H9 (cell line): ENCODE measurements at regions not wholly inside any gene's neighbourhood (a gene's known extent, or its start where the extent isn't known, plus 50 kb on each side); places are given as distances from the start of the nearest gene placed in this dataset.

Source experiments
- DNase-seq: peaks from one replicate; pipeline ENCODE4 v3.0.0-alpha.2; 2017
- H2AFZ ChIP-seq: one replicate; pipeline ENCODE4 v1.6.1; 2013; ENCODE audit warnings: mild to moderate bottlenecking, low read length, control low read depth, moderate library complexity
- H2AK5ac ChIP-seq: 2 replicates; pipeline ENCODE4 v1.6.1; 2013; ENCODE audit warnings: low read length, control low read depth, mixed read lengths; ENCODE audit not compliant: insufficient read length
- H2BK120ac ChIP-seq: one replicate; pipeline ENCODE4 v1.6.1; 2013; ENCODE audit warnings: low read depth, mild to moderate bottlenecking, low read length, control low read depth, inconsistent platforms; ENCODE audit not compliant: poor library complexity, severe bottlenecking
- H2BK12ac ChIP-seq: 2 replicates; pipeline ENCODE4 v1.6.1; 2013; ENCODE audit warnings: low read length, control low read depth, mixed read lengths, low read depth; ENCODE audit not compliant: insufficient read length
- H2BK15ac ChIP-seq: 2 replicates; pipeline ENCODE4 v1.6.1; 2013; ENCODE audit warnings: low read depth, low read length, control low read depth
- H2BK20ac ChIP-seq: one replicate; pipeline ENCODE4 v1.6.1; 2013; ENCODE audit warnings: low read depth, mild to moderate bottlenecking, low read length, control low read depth, inconsistent platforms; ENCODE audit not compliant: poor library complexity, severe bottlenecking
- H2BK5ac ChIP-seq: 2 replicates; pipeline ENCODE4 v1.6.1; 2013; ENCODE audit warnings: low read length, control low read depth, mixed read lengths; ENCODE audit not compliant: insufficient read length
- H3K14ac ChIP-seq: 2 replicates; pipeline ENCODE4 v1.6.1; 2013; ENCODE audit warnings: low read length, control low read depth; ENCODE audit not compliant: insufficient read depth
- H3K18ac ChIP-seq: 2 replicates; pipeline ENCODE4 v1.6.1; 2013; ENCODE audit warnings: low read depth, mild to moderate bottlenecking, mixed read lengths, low read length, control low read depth; ENCODE audit not compliant: insufficient read length
- H3K23ac ChIP-seq: 2 replicates; pipeline ENCODE4 v1.6.1; 2013; ENCODE audit warnings: low read length, control low read depth, mixed read lengths, low read depth; ENCODE audit not compliant: insufficient read length
- H3K23me2 ChIP-seq: 2 replicates; pipeline ENCODE4 v1.6.1; 2013; ENCODE audit warnings: low read depth, mild to moderate bottlenecking, mixed read lengths, low read length, control low read depth; ENCODE audit not compliant: insufficient read length, poor library complexity, severe bottlenecking
- H3K27ac ChIP-seq: 2 replicates; pipeline ENCODE4 v1.5.1; 2013; ENCODE audit warnings: low read length, control low read depth, mixed read lengths, low read depth; ENCODE audit not compliant: insufficient read length
- H3K27me3 ChIP-seq: 2 replicates; pipeline ENCODE4 v1.6.1; 2013; ENCODE audit warnings: low read length, control low read depth, inconsistent platforms; ENCODE audit not compliant: insufficient read depth
- H3K4ac ChIP-seq: 2 replicates; pipeline ENCODE4 v1.6.1; 2013; ENCODE audit warnings: low read depth, mild to moderate bottlenecking, control low read depth, inconsistent platforms, low read length, moderate library complexity
- H3K4me1 ChIP-seq: 2 replicates; pipeline ENCODE4 v1.6.1; 2013; ENCODE audit warnings: low read length, control low read depth, inconsistent platforms; ENCODE audit not compliant: insufficient read depth
- H3K4me2 ChIP-seq: 2 replicates; pipeline ENCODE4 v1.6.1; 2013; ENCODE audit warnings: low read length, control low read depth, mixed read lengths; ENCODE audit not compliant: insufficient read length, insufficient read depth
- H3K56ac ChIP-seq: 2 replicates; pipeline ENCODE4 v1.6.1; 2013; ENCODE audit warnings: low read depth, mild to moderate bottlenecking, mixed read lengths, low read length, control low read depth; ENCODE audit not compliant: insufficient read length
- H3K79me1 ChIP-seq: 2 replicates; pipeline ENCODE4 v1.6.1; 2013; ENCODE audit warnings: low read depth, mild to moderate bottlenecking, moderate library complexity, low read length, control low read depth, inconsistent platforms; ENCODE audit not compliant: insufficient read depth, poor library complexity, severe bottlenecking
- H3K79me2 ChIP-seq: 2 replicates; pipeline ENCODE4 v1.6.1; 2013; ENCODE audit warnings: low read length, control low read depth, inconsistent platforms; ENCODE audit not compliant: insufficient read depth
- H3K9ac ChIP-seq: 2 replicates; pipeline ENCODE4 v1.6.1; 2013; ENCODE audit warnings: low read length, control low read depth, mixed read lengths; ENCODE audit not compliant: insufficient read length; ENCODE audit errors: extremely low read depth
- H3K9me3 ChIP-seq: one replicate; pipeline ENCODE4 v1.6.1; 2013; ENCODE audit warnings: low read depth, low read length, inconsistent platforms; ENCODE audit not compliant: control insufficient read depth
- H3T11ph ChIP-seq: one replicate; pipeline ENCODE4 v1.6.1; 2013; ENCODE audit warnings: mild to moderate bottlenecking, low read length, control low read depth, inconsistent platforms
- H4K20me1 ChIP-seq: one replicate; pipeline ENCODE4 v1.6.1; 2013; ENCODE audit not compliant: control insufficient read depth, insufficient read length, insufficient read depth
- H4K5ac ChIP-seq: 2 replicates; pipeline ENCODE4 v1.6.1; 2013; ENCODE audit warnings: low read depth, mild to moderate bottlenecking, mixed read lengths, low read length, control low read depth; ENCODE audit not compliant: insufficient read length
- H4K8ac ChIP-seq: replicated peaks from 2 replicates; pipeline ENCODE4 v1.6.1; 2013; ENCODE audit warnings: low read length, control low read depth, mixed read lengths, low read depth; ENCODE audit not compliant: insufficient read length
- H4K91ac ChIP-seq: 2 replicates; pipeline ENCODE4 v1.6.1; 2013; ENCODE audit warnings: low read depth, mild to moderate bottlenecking, moderate library complexity, mixed read lengths, low read length, control low read depth; ENCODE audit not compliant: insufficient read length
- H3K27ac Mint-ChIP-seq, 3 experiments: 2 replicates in 2 of 3; 3 replicates in 1 of 3; pipeline ENCODE4 v1.8.0; 2020 to 2021; ENCODE audit warnings: mixed read lengths in 3 of 3, mild to moderate bottlenecking in 1 of 3, moderate library complexity in 1 of 3
- H3K27me3 Mint-ChIP-seq: 2 replicates; pipeline ENCODE4 v1.8.0; 2021; ENCODE audit warnings: low read depth, mild to moderate bottlenecking, moderate library complexity, mixed read lengths
- H3K36me3 Mint-ChIP-seq, 3 experiments: 2 replicates in 2 of 3; 3 replicates in 1 of 3; pipeline ENCODE4 v1.8.0; 2020 to 2021; ENCODE audit warnings: low read depth in 3 of 3, mixed read lengths in 3 of 3; ENCODE audit not compliant: insufficient read depth in 1 of 3
- H3K4me1 Mint-ChIP-seq, 2 experiments: 2 replicates each; pipeline ENCODE4 v1.8.0; 2020; ENCODE audit warnings: mixed read lengths in 2 of 2
- H3K4me3 Mint-ChIP-seq, 2 experiments: 2 replicates in 1 of 2; 3 replicates in 1 of 2; pipeline ENCODE4 v1.8.0; 2020 to 2021; ENCODE audit warnings: mild to moderate bottlenecking in 2 of 2, mixed read lengths in 2 of 2, moderate library complexity in 1 of 2
- H3K9me3 Mint-ChIP-seq, 2 experiments: 2 replicates in 1 of 2; 3 replicates in 1 of 2; pipeline ENCODE4 v1.8.0; 2020; ENCODE audit warnings: mild to moderate bottlenecking in 2 of 2, mixed read lengths in 2 of 2, moderate library complexity in 1 of 2
- WGBS: extraction: QIAGEN DNeasy Blood & Tissue Kit; methylation state at CpG from one replicate; pipeline ENCODE4 v1.1.7; 2013; ENCODE audit warnings: missing lambda C conversion rate, low lambda C conversion rate, mixed read lengths; ENCODE audit not compliant: insufficient read length; ENCODE audit errors: extremely low coverage; 5-methylcytosine and 5-hydroxymethylcytosine counted together
- TF ChIP-seq, protein P1 (sequence below): fragments of 200-600 bp; sonication (generic); conservative IDR thresholded peaks from 3 replicates; pipeline ENCODE4 v1.8.0; 2021; ENCODE audit warnings: antibody characterized with exemption, mild to moderate bottlenecking

DNA sequence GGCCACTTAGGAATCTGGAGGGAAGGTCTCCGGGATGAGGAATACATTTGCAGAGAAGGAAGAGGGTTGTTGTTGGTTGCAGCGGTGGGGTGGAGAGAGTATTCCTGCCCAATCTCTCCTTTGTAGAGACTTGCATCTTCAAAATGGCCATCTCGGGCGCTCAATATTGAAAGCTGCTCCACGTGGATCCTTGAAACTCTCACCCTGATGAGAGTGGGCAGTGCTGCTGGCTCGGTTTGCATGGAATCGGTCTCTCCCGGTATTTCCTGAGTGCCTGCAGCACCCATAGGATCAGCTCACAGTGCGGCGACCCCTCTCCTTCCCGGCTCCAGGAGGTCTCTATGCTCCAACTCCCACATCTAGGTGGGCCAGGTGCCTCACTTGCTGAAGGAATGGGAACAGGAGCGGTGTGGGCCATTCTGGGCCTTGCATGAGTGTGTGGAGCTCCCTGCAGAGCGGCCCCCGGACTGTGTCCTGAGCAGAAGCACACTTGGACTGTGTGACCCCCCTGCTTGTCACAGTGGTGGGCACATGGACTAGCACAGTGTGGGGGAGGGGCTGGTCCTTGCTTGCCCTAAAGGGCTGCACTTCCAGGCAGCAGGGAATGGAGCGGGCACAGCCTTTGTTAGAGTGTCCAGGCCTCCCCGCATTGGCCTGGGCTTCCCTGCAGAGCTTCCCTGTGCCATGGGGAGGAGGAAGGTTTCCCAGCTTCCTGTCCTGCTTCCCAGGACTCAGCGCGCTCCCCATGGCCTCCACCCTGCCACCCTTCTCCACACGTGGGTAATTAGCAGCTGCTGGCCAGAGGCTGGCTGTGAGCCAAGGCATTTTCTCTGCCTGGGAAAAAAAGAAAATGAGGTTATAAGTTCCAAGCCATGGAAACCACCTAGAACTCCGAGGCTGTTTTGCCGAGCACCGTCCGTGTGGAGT, 139.3 kb downstream of the IRF8 start:
- Mint-ChIP-seq H3K27me3 (peaks cover 28% of the 10 kb centered on the region), H3K36me3 (no peaks in the 10 kb centered on the region), H3K4me3 (no peak overlapping the region), H3K4me1 (peaks cover 6 to 10% of the 10 kb centered on the region in 2 experiments; a peak in 3 of 4 replicates), H3K27ac (no peak overlapping the region), H3K9me3 (peaks cover 0 to under 1% of the 10 kb centered on the region in 2 experiments; a peak in 2 of 5 replicates)
- Histone ChIP-seq H4K20me1 (no peaks in the 10 kb centered on the region), H3K27ac (no peak overlapping the region), H3K56ac (no peak overlapping the region), H4K8ac (no peak overlapping the region), H3K23ac (no peak overlapping the region), H2BK120ac (no peak overlapping the region), H2BK20ac (no peak overlapping the region), H3K4me2 (no peak overlapping the region), H3K23me2 (no peaks in the 10 kb centered on the region), H3K4ac (no peak overlapping the region), H2BK15ac (no peak overlapping the region), H3K9me3 (no peaks in the 10 kb centered on the region), H3K9ac (no peak overlapping the region), H3K79me1 (no peaks in the 10 kb centered on the region), H3K14ac (no peak overlapping the region; the same call in 1 of the 2 replicates), H3K18ac (no peak overlapping the region), H3K27me3 (no peaks in the 10 kb centered on the region), H3K79me2 (no peaks in the 10 kb centered on the region), H2BK12ac (no peak overlapping the region), H3T11ph (no peak overlapping the region), H4K91ac (no peak overlapping the region), H2BK5ac (no peak overlapping the region), H3K4me1 (no peaks in the 10 kb centered on the region), H2AFZ (no peak overlapping the region), H4K5ac (no peak overlapping the region), H2AK5ac (no peak overlapping the region)
- WGBS: no CpG with 5 or more reads among the region's 23 CpGs
- DNase-seq: no peak
- TF ChIP-seq, protein P1, sequence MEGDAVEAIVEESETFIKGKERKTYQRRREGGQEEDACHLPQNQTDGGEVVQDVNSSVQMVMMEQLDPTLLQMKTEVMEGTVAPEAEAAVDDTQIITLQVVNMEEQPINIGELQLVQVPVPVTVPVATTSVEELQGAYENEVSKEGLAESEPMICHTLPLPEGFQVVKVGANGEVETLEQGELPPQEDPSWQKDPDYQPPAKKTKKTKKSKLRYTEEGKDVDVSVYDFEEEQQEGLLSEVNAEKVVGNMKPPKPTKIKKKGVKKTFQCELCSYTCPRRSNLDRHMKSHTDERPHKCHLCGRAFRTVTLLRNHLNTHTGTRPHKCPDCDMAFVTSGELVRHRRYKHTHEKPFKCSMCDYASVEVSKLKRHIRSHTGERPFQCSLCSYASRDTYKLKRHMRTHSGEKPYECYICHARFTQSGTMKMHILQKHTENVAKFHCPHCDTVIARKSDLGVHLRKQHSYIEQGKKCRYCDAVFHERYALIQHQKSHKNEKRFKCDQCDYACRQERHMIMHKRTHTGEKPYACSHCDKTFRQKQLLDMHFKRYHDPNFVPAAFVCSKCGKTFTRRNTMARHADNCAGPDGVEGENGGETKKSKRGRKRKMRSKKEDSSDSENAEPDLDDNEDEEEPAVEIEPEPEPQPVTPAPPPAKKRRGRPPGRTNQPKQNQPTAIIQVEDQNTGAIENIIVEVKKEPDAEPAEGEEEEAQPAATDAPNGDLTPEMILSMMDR: no peak
